ENCODE measurements at regions not wholly inside any gene's neighbourhood (a gene's known extent, or its start where the extent isn't known, plus 50 kb on each side); places are given as distances from the start of the nearest gene placed in this dataset.

DNA sequence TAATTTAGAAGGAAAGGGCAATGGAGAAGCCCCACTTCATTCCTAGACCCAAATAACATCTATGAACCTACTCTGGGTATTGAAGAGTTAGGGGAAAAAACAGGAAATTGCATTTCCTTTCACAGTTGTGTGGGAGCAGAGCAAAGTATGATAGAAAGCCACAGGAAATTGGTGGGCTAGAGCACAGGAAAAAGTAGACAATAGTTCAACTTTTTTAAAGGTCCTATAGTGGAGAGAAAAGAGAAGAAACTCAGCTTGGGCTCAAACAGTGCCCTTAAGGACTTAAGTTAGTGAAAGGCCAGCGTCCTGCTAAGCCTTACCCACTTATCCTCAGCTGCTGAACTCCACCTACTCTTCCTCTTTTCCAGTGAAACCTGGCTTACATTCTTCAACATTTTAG is 258.1 kb downstream of the DPY19L2 start:
- no peak for TF ChIP-seq CTCF (conservative IDR thresholded peaks at IDR 0.05)
- no peak for DNase-seq

More for the DNA sequence above, 258.1 kb downstream of the DPY19L2 start:
- Mint-ChIP-seq H3K27me3 (ENCODE audit: low read depth) (no peaks in the 10 kb centered on the region), H3K36me3 (ENCODE audit: insufficient read depth in 1 of 3, low read depth in 3 of 3) (peaks cover 5% of the 10 kb centered on the region in 3 experiments), H3K4me1 (no peaks in the 10 kb centered on the region; a peak in 1 of 4 replicates), H3K4me3 (no peak overlapping the region), H3K9me3 (peaks cover 10% of the 10 kb centered on the region in 2 experiments), H3K27ac (no peak overlapping the region)
- no peak overlapping the region for H4K91ac ChIP-seq (ENCODE audit: insufficient read length, low read depth, low read length)
- no peak overlapping the region for H3K56ac ChIP-seq (ENCODE audit: insufficient read length, low read depth, low read length)
- no peak overlapping the region for H2AK5ac ChIP-seq (ENCODE audit: insufficient read length, low read length)
- H3K79me2 ChIP-seq (ENCODE audit: insufficient read depth, low read length), result no peaks in the 10 kb centered on the region
- no peak overlapping the region for H2BK15ac ChIP-seq (ENCODE audit: low read depth, low read length)
- no peak overlapping the region for H3K23ac ChIP-seq (ENCODE audit: insufficient read length, low read depth, low read length)
- no peak overlapping the region for H3K4ac ChIP-seq (ENCODE audit: low read depth, low read length)
- no peaks in the 10 kb centered on the region for H3K4me1 ChIP-seq (ENCODE audit: insufficient read depth, low read length)
- no CpG with 5 or more reads among the region's 1 CpG for WGBS (ENCODE audit: extremely low coverage, insufficient read length, low lambda C conversion rate)
- H2BK5ac ChIP-seq (ENCODE audit: insufficient read length, low read length), result no peak overlapping the region
- H3T11ph ChIP-seq (ENCODE audit: low read length), result no peak overlapping the region
- no peaks in the 10 kb centered on the region for H3K9me3 ChIP-seq (ENCODE audit: control insufficient read depth, low read depth, low read length)
- no peak overlapping the region for H3K18ac ChIP-seq (ENCODE audit: insufficient read length, low read depth, low read length)
- no peaks in the 10 kb centered on the region for H4K20me1 ChIP-seq (ENCODE audit: control insufficient read depth, insufficient read depth, insufficient read length)
- H4K8ac ChIP-seq (replicated peaks; ENCODE audit: insufficient read length, low read depth, low read length), result no peak overlapping the region
- H4K5ac ChIP-seq (ENCODE audit: insufficient read length, low read depth, low read length), result no peak overlapping the region
- no peaks in the 10 kb centered on the region for H3K27me3 ChIP-seq (ENCODE audit: insufficient read depth, low read length)
- no peak overlapping the region for H3K14ac ChIP-seq (ENCODE audit: insufficient read depth, low read length)
- H2BK12ac ChIP-seq (ENCODE audit: insufficient read length, low read depth, low read length), result no peak overlapping the region
- no peak overlapping the region for H3K9ac ChIP-seq (ENCODE audit: extremely low read depth, insufficient read length, low read length)
- H3K23me2 ChIP-seq (ENCODE audit: insufficient read length, low read depth, low read length, poor library complexity, severe bottlenecking), result no peaks in the 10 kb centered on the region
- H3K79me1 ChIP-seq (ENCODE audit: insufficient read depth, low read depth, low read length, poor library complexity, severe bottlenecking), result no peaks in the 10 kb centered on the region
- H2BK120ac ChIP-seq (ENCODE audit: low read depth, low read length, poor library complexity, severe bottlenecking), result no peak overlapping the region
- no peak overlapping the region for H3K4me2 ChIP-seq (ENCODE audit: insufficient read depth, insufficient read length, low read length)
- H3K27ac ChIP-seq (ENCODE audit: insufficient read length, low read depth, low read length), result no peak overlapping the region
- H2BK20ac ChIP-seq (ENCODE audit: low read depth, low read length, poor library complexity, severe bottlenecking), result no peak overlapping the region
- H2AFZ ChIP-seq (ENCODE audit: low read length), result no peak overlapping the region
